Thyroid gland (tissue), 4 donors: ENCODE measurements at regions not wholly inside any gene's neighbourhood (a gene's known extent, or its start where the extent isn't known, plus 50 kb on each side); places are given as distances from the start of the nearest gene placed in this dataset.

Experiments used
- POLR2A ChIP-seq, 2 donors: fragments of 450-650 bp; IDR thresholded peaks; one replicate each; pipeline ENCODE4 v1.6.1; 2017; ENCODE audit warnings: antibody characterized with exemption in 2 of 2, mild to moderate bottlenecking in 2 of 2, moderate library complexity in 1 of 2
- TF ChIP-seq, protein P1 (sequence below), 6 experiments: fragments of 200-600 bp in 3 of 6; fragments of 450-650 bp in 3 of 6; sonication (generic) in 3 of 6; IDR thresholded peaks; one replicate each; pipeline ENCODE4 v1.5.1; 2016 to 2019; ENCODE audit warnings: antibody characterized with exemption in 6 of 6, mild to moderate bottlenecking in 2 of 6, inconsistent platforms in 1 of 6, moderate library complexity in 1 of 6

DNA sequence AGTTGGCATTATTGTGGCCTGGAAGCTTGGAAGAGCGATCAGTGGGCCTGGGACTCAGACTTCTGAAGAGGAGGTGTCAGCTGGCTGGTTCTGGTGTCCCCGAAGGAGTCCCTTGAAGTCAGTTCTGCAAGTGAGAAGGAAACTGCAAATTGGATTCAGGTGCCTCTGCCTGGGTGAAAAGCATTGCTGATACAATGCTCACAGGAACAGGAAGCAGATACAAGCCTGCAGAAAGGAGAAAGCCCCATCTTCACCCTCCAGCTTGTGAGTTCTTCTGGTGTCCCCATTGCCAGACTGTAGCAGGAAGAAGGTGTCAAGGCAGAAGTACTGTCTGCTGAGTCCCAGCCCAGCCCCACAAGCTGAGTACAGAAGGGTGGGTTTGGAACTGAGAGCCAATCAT lies 271.3 kb downstream of the PLOD2 start:
- TF ChIP-seq, protein P1, sequence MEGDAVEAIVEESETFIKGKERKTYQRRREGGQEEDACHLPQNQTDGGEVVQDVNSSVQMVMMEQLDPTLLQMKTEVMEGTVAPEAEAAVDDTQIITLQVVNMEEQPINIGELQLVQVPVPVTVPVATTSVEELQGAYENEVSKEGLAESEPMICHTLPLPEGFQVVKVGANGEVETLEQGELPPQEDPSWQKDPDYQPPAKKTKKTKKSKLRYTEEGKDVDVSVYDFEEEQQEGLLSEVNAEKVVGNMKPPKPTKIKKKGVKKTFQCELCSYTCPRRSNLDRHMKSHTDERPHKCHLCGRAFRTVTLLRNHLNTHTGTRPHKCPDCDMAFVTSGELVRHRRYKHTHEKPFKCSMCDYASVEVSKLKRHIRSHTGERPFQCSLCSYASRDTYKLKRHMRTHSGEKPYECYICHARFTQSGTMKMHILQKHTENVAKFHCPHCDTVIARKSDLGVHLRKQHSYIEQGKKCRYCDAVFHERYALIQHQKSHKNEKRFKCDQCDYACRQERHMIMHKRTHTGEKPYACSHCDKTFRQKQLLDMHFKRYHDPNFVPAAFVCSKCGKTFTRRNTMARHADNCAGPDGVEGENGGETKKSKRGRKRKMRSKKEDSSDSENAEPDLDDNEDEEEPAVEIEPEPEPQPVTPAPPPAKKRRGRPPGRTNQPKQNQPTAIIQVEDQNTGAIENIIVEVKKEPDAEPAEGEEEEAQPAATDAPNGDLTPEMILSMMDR (IDR thresholded peaks at IDR 0.05) = no peak
- no peak for TF ChIP-seq POLR2A (IDR thresholded peaks at IDR 0.05)
